ENCODE measurements at regions not wholly inside any gene's neighbourhood (a gene's known extent, or its start where the extent isn't known, plus 50 kb on each side); places are given as distances from the start of the nearest gene placed in this dataset.
"Not testable (repeated sequence)": the region's sequence is repeated elsewhere in the genome, so short reads cannot be mapped to it uniquely, and the experiment has no call there.

DNA sequence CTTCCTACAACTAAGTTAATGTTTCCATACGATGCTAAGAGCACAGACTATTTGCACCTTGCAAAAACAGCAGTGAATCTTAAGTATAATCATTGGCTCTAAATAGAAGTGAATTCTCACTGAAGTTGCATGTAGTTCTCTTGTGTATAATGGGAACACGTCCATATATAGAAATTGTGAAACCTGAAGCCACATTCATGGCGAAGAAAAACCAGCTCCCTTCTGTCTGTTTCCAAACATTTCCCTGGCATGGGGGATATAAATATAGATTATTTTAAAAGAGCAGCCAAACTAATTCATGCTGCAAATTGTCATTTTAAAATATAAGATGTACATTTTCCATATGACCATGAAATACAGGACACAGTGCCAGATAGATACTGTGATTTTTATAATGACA is 71.1 kb downstream of the TRAM1L1 start:
- no peak for DNase-seq

DNA sequence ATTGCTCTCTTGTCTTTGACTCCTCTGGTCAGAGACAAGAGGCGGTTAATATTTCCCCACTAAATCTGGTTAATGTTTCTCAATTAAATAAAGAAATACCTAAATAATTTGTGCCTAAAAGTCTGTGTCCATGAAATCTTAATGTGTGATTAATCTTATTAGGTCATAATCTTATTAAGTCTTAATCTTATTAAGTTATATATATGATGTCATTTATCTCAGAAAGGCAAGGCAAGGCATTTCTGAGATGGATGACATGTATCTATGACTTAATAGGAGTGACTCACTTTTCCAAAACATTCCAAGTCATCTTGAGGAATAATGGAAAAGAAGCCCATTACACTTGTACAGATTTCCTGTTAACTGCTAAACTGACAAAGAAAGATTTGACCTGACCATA is 74.7 kb downstream of the TRAM1L1 start:
- DNase-seq: no peak

GRCh38 chr4:117001077-117001476 is 84.3 kb downstream of the TRAM1L1 start:
- no peak for DNase-seq

- no peak for DNase-seq
Observed at GRCh38 chr4:116982656-116983055, 102.7 kb downstream of the TRAM1L1 start.

GRCh38 chr4:116980436-116980835 is 104.9 kb downstream of the TRAM1L1 start:
- DNase-seq: not testable (repeated sequence)

DNA sequence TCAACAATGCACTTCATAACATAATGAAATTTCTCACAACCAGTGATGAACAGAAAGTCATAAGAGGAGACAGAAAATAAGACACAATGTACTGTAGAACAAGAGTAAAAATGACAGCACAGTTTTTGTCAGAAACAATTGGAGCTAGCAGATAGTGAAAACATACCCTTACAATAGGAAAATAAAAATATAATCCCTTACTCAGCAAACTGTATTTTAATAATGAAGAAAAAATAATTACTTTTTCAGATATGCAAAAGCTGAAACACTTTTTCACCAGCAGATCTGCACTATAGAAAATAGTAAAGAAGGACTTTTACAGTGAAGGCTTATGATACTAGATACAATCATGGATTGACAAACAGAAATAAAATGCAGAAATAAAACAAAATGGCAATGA is 126.3 kb downstream of the TRAM1L1 start:
- no peak for DNase-seq

DNA sequence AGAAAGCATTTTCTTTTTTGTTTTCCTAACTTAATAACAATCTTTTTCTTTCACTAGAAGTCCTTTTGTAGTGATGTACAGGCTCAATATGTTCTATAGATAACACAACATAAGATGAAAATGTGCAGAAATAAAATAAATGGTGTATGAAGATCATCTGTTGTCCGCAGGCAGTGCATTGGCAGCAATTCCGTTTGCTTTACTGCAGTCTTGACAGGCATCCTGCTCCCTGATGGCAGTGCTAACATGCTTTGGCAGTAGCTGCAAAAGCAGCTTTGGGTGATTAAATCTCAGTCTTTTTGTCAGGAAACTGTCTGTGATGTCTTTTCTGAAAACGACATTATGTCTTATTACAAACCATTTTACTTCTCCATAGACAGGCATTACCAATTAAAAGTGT is 131.4 kb downstream of the TRAM1L1 start:
- DNase-seq: no peak

DNA sequence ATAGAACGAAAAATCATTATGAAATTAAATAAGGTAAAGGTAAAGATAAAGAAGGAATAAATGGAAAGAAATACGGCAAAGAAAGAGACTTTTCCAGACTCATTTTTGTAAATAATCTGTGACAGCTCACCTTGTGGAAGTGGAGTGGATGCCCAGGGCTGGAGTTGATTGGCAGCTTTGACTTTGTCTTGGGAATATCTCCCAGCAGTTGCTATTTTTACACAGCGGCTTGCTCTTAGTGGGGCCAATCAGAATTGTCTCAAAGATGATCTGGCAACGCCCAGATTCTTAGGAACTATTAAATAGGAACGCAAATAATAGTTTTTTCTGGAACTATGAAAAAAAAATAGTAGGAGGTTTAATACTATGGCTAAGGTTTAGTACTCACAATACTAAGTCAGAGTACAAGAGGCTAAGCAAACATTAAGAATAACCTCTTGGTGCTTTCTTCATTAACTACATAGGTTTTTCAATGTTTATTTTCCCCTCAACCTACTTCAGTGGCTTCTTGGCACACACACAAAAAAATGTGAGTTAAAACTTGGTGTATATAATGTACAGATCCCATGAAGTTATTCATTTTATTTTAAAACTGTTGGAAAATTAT is 132.7 kb downstream of the TRAM1L1 start:
- no peak for DNase-seq

- no peak for DNase-seq
Observed at GRCh38 chr4:116949856-116950255, 135.5 kb downstream of the TRAM1L1 start.

DNA sequence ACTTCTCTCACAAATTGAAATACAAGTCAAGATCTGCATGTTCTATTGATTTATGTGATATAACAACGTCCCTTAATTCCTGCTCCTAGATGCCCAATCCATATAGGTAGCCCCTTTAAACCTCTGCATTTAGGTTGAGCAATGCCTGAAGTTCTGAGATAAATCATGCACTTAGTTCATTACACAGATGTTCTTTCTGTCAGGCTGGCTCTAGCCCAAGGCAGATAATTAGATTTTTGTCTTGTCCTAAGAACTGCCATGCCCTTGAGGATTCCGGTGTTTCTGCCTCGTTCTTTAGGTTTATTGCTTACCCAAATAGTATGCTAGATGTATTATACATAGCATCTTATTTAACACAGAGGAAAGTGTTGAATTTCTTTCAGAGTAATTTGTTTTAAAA is 143.1 kb downstream of the TRAM1L1 start:
- no peak for DNase-seq

- DNase-seq: no peak
Observed at GRCh38 chr4:116930329-116930728, 155.0 kb downstream of the TRAM1L1 start.

DNA sequence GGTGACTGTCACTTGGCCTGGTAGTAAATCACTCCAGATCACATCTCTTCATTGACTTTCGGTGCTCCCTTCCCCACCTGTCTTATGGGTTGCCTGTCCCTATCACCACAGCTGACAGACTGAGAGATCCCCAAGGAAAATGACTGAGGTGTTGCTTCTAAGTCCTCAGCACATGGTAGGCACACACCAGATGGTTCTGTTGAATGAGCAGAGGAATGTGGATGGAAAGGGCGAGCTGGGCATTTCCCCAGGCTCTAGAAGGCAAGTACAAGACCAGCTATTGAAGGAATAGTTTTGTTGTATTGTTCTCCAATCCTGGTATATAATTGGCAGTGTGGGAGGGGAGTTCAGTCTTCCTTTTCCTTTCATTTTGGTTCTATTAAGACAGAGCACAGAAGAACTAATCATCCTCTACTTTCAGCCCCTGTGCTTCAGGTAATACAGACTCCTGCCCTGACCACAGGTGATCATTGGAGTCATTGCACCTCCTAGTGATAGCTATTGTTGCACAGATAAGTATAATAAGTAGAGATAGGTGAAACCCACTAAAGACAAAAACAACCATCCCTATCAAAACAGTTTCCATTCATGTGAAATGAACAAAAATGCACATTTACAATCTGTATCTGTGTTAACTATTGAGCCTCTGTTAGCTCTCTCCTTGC is 158.6 kb downstream of the TRAM1L1 start:
- no peak for DNase-seq

- no peak for DNase-seq
Observed at GRCh38 chr4:116925900-116926457, 159.4 kb downstream of the TRAM1L1 start.

DNA sequence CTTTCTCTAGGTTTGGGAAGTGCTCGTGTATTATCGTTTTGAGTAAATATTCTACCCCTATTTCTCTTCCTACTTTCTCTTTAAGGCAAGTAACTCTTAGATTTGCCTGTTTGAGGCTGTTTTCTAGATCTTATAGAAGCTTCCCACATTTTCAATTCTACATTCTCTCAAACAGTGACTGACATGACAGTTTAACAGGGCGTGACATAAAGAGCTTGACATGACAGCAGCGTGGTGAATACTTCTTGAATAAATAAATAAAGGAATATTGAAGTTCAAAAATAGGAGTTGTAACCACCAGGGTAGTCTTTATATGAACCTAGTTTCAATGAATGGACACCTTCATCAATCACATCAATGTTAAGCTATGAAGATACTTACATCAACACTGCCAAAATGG is 162.0 kb downstream of the TRAM1L1 start:
- DNase-seq: no peak

GRCh38 chr4:116913451-116913850 is 171.9 kb downstream of the TRAM1L1 start:
- DNase-seq: no peak

GRCh38 chr4:116906758-116907157 is 178.6 kb downstream of the TRAM1L1 start:
- no peak for DNase-seq

- DNase-seq: no peak
Observed at GRCh38 chr4:116899561-116899960, 185.8 kb downstream of the TRAM1L1 start.

GRCh38 chr4:116885579-116885978 is 199.8 kb downstream of the TRAM1L1 start:
- DNase-seq: no peak

- DNase-seq: no peak
Observed at GRCh38 chr4:116882503-116882902, 202.9 kb downstream of the TRAM1L1 start.

DNA sequence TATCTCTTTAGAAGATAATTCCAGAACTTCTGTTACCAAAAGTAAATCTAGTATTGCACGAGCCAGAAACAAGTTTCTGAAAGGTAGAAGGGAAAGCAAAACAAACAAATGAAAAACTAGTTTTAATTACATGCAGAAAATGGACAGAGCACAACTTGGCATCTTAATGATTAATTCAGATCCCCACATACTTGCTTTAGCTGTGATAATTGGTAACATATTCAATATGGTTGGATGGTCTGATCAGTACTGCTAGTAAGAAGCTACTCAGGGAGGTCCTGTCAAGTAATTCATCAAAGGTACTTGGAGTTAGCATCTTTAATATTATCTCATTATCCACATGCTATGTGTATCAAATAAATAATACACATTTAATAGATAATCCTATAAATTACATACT is 204.3 kb downstream of the TRAM1L1 start:
- no peak for DNase-seq

DNA sequence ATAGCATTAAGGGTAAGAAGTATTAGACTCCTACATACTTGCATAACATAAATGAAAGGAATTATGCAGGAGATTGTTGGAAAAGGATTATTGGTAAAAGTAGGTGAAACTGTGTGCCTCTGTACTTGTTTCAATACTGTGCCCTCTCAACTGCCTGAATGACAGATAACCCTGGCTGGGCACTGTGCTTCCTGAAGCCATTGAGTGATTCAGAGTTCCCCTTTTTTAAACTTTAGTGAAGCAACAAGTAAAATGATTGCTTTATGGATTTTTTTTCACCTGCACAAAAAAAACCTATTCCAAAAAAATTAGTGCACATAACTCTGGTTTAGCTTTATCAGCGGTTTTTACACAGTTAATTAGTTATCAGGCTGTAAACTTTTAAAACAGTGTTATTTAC is 204.8 kb downstream of the TRAM1L1 start:
- DNase-seq: no peak

GRCh38 chr4:116878280-116878679 is 207.1 kb downstream of the TRAM1L1 start:
- DNase-seq: no peak

- no peak for DNase-seq
Observed at GRCh38 chr4:116877069-116877468, 208.3 kb downstream of the TRAM1L1 start.

DNA sequence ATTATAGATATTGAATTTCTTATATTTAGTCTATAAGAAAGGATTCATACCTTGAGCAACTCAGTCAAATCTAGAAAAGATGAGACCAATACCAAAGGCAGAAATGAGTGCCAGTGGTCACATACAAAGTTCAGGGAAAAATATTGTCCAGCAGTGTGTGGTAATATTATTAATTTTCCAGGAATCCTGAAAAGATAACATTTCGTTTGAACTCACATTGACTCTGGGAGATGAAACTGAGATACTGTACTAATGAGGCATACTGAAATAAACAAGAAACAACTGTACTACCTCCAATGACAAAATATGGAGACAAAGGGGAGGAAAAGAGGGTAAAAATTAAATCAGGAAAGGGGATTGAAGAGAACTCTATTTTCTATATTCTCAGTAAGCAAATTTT is 212.4 kb downstream of the TRAM1L1 start:
- no peak for DNase-seq

- DNase-seq: no peak
Observed at GRCh38 chr4:116872308-116872707, 213.1 kb downstream of the TRAM1L1 start.

All from GF-D8 (cell line).